ENCODE measurements at regions not wholly inside any gene's neighbourhood (a gene's known extent, or its start where the extent isn't known, plus 50 kb on each side); places are given as distances from the start of the nearest gene placed in this dataset.

- no peak for ATAC-seq
- no peaks in the 10 kb centered on the region for H3K36me3 ChIP-seq
- 59 to 83% methylated on average over 1 of the region's 1 CpG for WGBS, 2 donors
- H3K4me1 ChIP-seq: no peaks in the 10 kb centered on the region
- H3K27ac ChIP-seq: no peak overlapping the region
- no peak overlapping the region for H3K4me3 ChIP-seq
- intact Hi-C loops (cut with DNase I): no loop called here
- H3K9me3 ChIP-seq: peaks cover 0 to 7% (median 0%) of the 10 kb centered on the region in 11 donors
- TF ChIP-seq CTCF (IDR thresholded peaks at IDR 0.05): no peak
- H3K27me3 ChIP-seq: no peaks in the 10 kb centered on the region
- DNase-seq: no peak
Observed at GRCh38 chr4:66842724-66843088, 702.6 kb downstream of the CENPC start.

- Histone ChIP-seq H3K36me3 (no peaks in the 10 kb centered on the region), H3K4me3 (no peak overlapping the region), H3K9me3 (peaks cover 0 to 7% (median 0%) of the 10 kb centered on the region in 11 donors), H3K27me3 (no peaks in the 10 kb centered on the region), H3K4me1 (no peaks in the 10 kb centered on the region), H3K27ac (no peak overlapping the region)
- intact Hi-C loops (cut with DNase I): no loop called here
- ATAC-seq: no peak
- no peak for DNase-seq
- no peak for TF ChIP-seq CTCF (IDR thresholded peaks at IDR 0.05)
- 61 to 67% methylated on average over 4 of the region's 4 CpGs for WGBS, 2 donors
Observed at GRCh38 chr4:66842026-66842723, 703.1 kb downstream of the CENPC start.

- Histone ChIP-seq H3K4me1 (no peaks in the 10 kb centered on the region), H3K27me3 (no peaks in the 10 kb centered on the region), H3K9me3 (peaks cover 0 to 7% (median 0%) of the 10 kb centered on the region in 11 donors), H3K27ac (no peak overlapping the region), H3K36me3 (no peaks in the 10 kb centered on the region), H3K4me3 (no peak overlapping the region)
- no peak for TF ChIP-seq CTCF (IDR thresholded peaks at IDR 0.05)
- ATAC-seq (no peak), DNase-seq (no peak)
- intact Hi-C loops (cut with DNase I): no loop called here
Observed at GRCh38 chr4:66840178-66840577, 705.1 kb downstream of the CENPC start.

- H3K4me3 ChIP-seq: no peak overlapping the region
Observed at GRCh38 chr4:66837279-66837922, 707.9 kb downstream of the CENPC start.

More at GRCh38 chr4:66837279-66837922, 707.9 kb downstream of the CENPC start:
- no peaks in the 10 kb centered on the region for H3K36me3 ChIP-seq
- no peaks in the 10 kb centered on the region for H3K4me1 ChIP-seq
- H3K27ac ChIP-seq: no peak overlapping the region
- no peak for DNase-seq
- WGBS, 2 donors: 46 to 58% methylated on average over 5 of the region's 5 CpGs
- H3K27me3 ChIP-seq: no peaks in the 10 kb centered on the region
- TF ChIP-seq CTCF (IDR thresholded peaks at IDR 0.05): no peak
- intact Hi-C loops (cut with DNase I): no loop called here
- ATAC-seq: peak in 2 of 8 donors; percentile 53 to 58
- peaks cover 0 to 7% (median 0%) of the 10 kb centered on the region in 11 donors for H3K9me3 ChIP-seq

Measured in heart right ventricle (tissue), 16 donors.